ENCODE measurements at regions not wholly inside any gene's neighbourhood (a gene's known extent, or its start where the extent isn't known, plus 50 kb on each side); places are given as distances from the start of the nearest gene placed in this dataset.
"Not testable (repeated sequence)": the region's sequence is repeated elsewhere in the genome, so short reads cannot be mapped to it uniquely, and the experiment has no call there.

GRCh38 chr3:75325716-75326115 is 338.4 kb upstream of the FRG2C start:
- no peak for DNase-seq

GRCh38 chr3:75327453-75327852 is 336.7 kb upstream of the FRG2C start:
- no peak for DNase-seq

GRCh38 chr3:75329476-75330097 is 334.5 kb upstream of the FRG2C start:
- no peak for DNase-seq

GRCh38 chr3:75330446-75330845 is 333.7 kb upstream of the FRG2C start:
- not testable (repeated sequence) for DNase-seq

GRCh38 chr3:75332090-75332489 is 332.0 kb upstream of the FRG2C start:
- not testable (repeated sequence) for DNase-seq

- DNase-seq: no peak
These were observed 331.3 kb upstream of the FRG2C start for GRCh38 chr3:75332794-75333193.

- no peak for DNase-seq
These were observed 329.8 kb upstream of the FRG2C start for GRCh38 chr3:75334299-75334698.

GRCh38 chr3:75337226-75337900 is 326.8 kb upstream of the FRG2C start:
- DNase-seq: no peak

GRCh38 chr3:75338342-75338741 is 325.8 kb upstream of the FRG2C start:
- DNase-seq: no peak

- DNase-seq: no peak
These were observed 322.6 kb upstream of the FRG2C start for GRCh38 chr3:75341324-75342067.

- DNase-seq: no peak
These were observed 321.7 kb upstream of the FRG2C start for GRCh38 chr3:75342425-75342824.

- not testable (repeated sequence) for DNase-seq
These were observed 313.6 kb upstream of the FRG2C start for GRCh38 chr3:75350536-75350935.

GRCh38 chr3:75362086-75362784 is 301.9 kb upstream of the FRG2C start:
- DNase-seq: not testable (repeated sequence)

- not testable (repeated sequence) for DNase-seq
These were observed 291.2 kb upstream of the FRG2C start for GRCh38 chr3:75372964-75373363.

GRCh38 chr3:75379840-75380239 is 284.3 kb upstream of the FRG2C start:
- DNase-seq: not testable (repeated sequence)

GRCh38 chr3:75380276-75380771 is 283.8 kb upstream of the FRG2C start:
- DNase-seq: no peak

- DNase-seq: not testable (repeated sequence)
These were observed 280.1 kb upstream of the FRG2C start for GRCh38 chr3:75384016-75384415.

GRCh38 chr3:75388486-75389124 is 275.5 kb upstream of the FRG2C start:
- not testable (repeated sequence) for DNase-seq

GRCh38 chr3:75393288-75393694 is 270.8 kb upstream of the FRG2C start:
- DNase-seq: not testable (repeated sequence)

- DNase-seq: not testable (repeated sequence)
These were observed 270.0 kb upstream of the FRG2C start for GRCh38 chr3:75394102-75394501.

GRCh38 chr3:75394562-75395360 is 269.4 kb upstream of the FRG2C start:
- DNase-seq: not testable (repeated sequence)

Data from bone marrow (tissue), 2 donors.